K562 (cell line): ENCODE measurements at regions not wholly inside any gene's neighbourhood (a gene's known extent, or its start where the extent isn't known, plus 50 kb on each side); places are given as distances from the start of the nearest gene placed in this dataset.

Source experiments
- CC2D1A ChIP-seq: fragments of 450-650 bp; IDR thresholded peaks from 2 replicates; pipeline ENCODE4 v1.6.1; 2017; ENCODE audit warnings: mild to moderate bottlenecking
- ESRRA ChIP-seq: fragments of 450-650 bp; IDR thresholded peaks from 2 replicates; pipeline ENCODE4 v1.6.1; 2014; ENCODE audit warnings: low read depth, mild to moderate bottlenecking, moderate library complexity, borderline replicate concordance
- KLF16 ChIP-seq: IDR thresholded peaks from 2 replicates; pipeline ENCODE4 v1.6.1; 2016; ENCODE audit warnings: antibody characterized with exemption
- MTA2 ChIP-seq: fragments of 450-650 bp; IDR thresholded peaks from 2 replicates; pipeline ENCODE4 v1.6.1; 2016; ENCODE audit warnings: low read depth
- MTF1 ChIP-seq: fragments of 250-450 bp; sonication (Bioruptor Pico); IDR thresholded peaks from 2 replicates; pipeline ENCODE4 v1.9.0; 2021; ENCODE audit warnings: moderate library complexity, mild to moderate bottlenecking, inconsistent platforms, borderline replicate concordance
- NFXL1 ChIP-seq: fragments of 450-650 bp; formaldehyde crosslinking; IDR thresholded peaks from 2 replicates; pipeline ENCODE4 v1.4.0; 2021; ENCODE audit warnings: mild to moderate bottlenecking
- PCBP1 ChIP-seq: fragments of 200-400 bp; formaldehyde crosslinking; IDR thresholded peaks from 2 replicates; pipeline ENCODE4 v1.6.1; 2018; ENCODE audit warnings: mild to moderate bottlenecking, low read depth, low read length; ENCODE audit not compliant: poor library complexity, severe bottlenecking
- SMARCB1 ChIP-seq: IDR thresholded peaks from 2 replicates; pipeline ENCODE4 v1.6.1; 2011; ENCODE audit warnings: improper control_type of control experiment, low read depth; ENCODE audit not compliant: insufficient read length
- SOX6 ChIP-seq: fragments of 450-650 bp; IDR thresholded peaks from 2 replicates; pipeline ENCODE4 v1.6.1; 2014; ENCODE audit warnings: mild to moderate bottlenecking
- SP1 ChIP-seq: sonication (generic); formaldehyde crosslinking; IDR thresholded peaks from 2 replicates; pipeline ENCODE4 v1.8.1; 2022; ENCODE audit warnings: mild to moderate bottlenecking, missing genetic modification reagents
- ZNF384 ChIP-seq: IDR thresholded peaks from 2 replicates; pipeline ENCODE4 v1.6.1; 2012; ENCODE audit warnings: low read depth, low read length, improper control_type of control experiment
- ZNF584 ChIP-seq: fragments of 200-800 bp; sonication (Bioruptor generic); IDR thresholded peaks from 2 replicates; pipeline ENCODE4 v1.6.1; 2016; ENCODE audit warnings: low read depth, mild to moderate bottlenecking, missing genetic modification characterization, missing compliant biosample characterization
- ZNF780A ChIP-seq: fragments of 250-450 bp; sonication (Bioruptor Pico); IDR thresholded peaks from 2 replicates; pipeline ENCODE4 v1.5.0; 2021; ENCODE audit warnings: mild to moderate bottlenecking
- TF ChIP-seq, protein P1 (sequence below): fragments of 450-650 bp; formaldehyde crosslinking; IDR thresholded peaks from 2 replicates; pipeline ENCODE4 v1.4.0; 2020; ENCODE audit warnings: mild to moderate bottlenecking, moderate library complexity
- TF ChIP-seq, protein P2 (sequence below): fragments of 450-650 bp; IDR thresholded peaks from 2 replicates; pipeline ENCODE4 v1.6.1; 2018; ENCODE audit not compliant: partially characterized antibody
- TF ChIP-seq, protein P3 (sequence below): IDR thresholded peaks from 2 replicates; pipeline ENCODE4 v1.6.1; 2012; ENCODE audit warnings: low read depth, low read length, improper control_type of control experiment, borderline replicate concordance
- TF ChIP-seq, protein P4 (sequence below): sonication (generic); formaldehyde crosslinking; IDR thresholded peaks from 2 replicates; pipeline ENCODE4 v1.9.0; 2022; ENCODE audit warnings: mild to moderate bottlenecking, missing genetic modification reagents
- TF ChIP-seq, protein P5 (sequence below): sonication (generic); formaldehyde crosslinking; IDR thresholded peaks from 2 replicates; pipeline ENCODE4 v1.8.0; 2022; ENCODE audit warnings: mild to moderate bottlenecking, missing genetic modification reagents

DNA sequence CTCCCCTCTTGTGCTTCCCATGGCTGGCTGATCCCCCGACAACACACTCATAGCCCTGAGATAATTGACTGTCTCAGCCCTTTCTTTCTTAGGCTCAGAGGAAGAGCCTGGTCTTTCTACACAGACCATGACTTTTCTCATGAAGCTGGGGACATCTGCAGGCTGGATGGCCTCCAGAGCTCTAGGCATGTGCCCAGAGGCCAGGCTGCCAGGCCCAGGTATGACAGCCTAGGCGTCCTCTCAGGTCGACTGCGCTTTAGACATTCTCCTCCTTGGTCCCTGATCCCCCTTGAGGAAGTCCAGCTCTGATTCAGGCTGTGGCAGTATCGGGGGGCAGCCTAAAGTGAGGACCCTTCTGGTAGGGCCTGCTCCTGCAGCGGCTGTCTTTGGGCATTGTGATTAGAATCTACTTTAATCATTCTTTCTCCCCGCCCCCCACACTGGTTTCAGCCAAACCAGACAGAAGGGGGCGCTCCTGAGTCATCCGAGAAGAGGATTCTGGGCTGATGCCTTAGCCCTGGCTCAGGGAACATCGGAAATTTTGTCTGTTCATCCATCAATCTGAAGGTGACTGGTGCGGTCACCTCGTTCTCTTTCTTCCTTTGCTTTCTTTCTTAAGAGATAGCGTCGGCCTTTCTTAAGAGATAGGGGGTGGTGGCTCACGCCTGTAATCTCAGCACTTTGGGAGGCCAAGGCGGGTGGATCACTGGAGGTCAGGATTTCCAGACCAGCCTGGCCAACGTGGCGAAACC, 66.5 kb upstream of the HSPA9 start (continued):
- TF ChIP-seq, protein P1, sequence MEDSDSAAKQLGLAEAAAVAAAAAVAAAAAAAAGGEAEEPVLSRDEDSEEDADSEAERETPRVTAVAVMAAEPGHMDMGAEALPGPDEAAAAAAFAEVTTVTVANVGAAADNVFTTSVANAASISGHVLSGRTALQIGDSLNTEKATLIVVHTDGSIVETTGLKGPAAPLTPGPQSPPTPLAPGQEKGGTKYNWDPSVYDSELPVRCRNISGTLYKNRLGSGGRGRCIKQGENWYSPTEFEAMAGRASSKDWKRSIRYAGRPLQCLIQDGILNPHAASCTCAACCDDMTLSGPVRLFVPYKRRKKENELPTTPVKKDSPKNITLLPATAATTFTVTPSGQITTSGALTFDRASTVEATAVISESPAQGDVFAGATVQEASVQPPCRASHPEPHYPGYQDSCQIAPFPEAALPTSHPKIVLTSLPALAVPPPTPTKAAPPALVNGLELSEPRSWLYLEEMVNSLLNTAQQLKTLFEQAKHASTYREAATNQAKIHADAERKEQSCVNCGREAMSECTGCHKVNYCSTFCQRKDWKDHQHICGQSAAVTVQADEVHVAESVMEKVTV (CRISPR knock-in tag), result 0 out of 2 replicates have a peak, but pooled peaks have one; percentile 40
- TF ChIP-seq SMARCB1 (no peak), MTF1 (CRISPR knock-in tag) (no peak), KLF16 (peak; percentile 53; the same call in 1 of the 2 replicates), MTA2 (no peak), CC2D1A (peak; percentile 73), SP1 (CRISPR knock-in tag) (0 out of 2 replicates have a peak, but pooled peaks have one; percentile 22), ESRRA (peak; percentile 74; the same call in 1 of the 2 replicates), ZNF584 (CRISPR knock-in tag) (no peak), NFXL1 (CRISPR knock-in tag) (no peak), SOX6 (peak; percentile 68), ZNF780A (CRISPR knock-in tag) (no peak), PCBP1 (no peak), ZNF384 (peak; percentile 34; the same call in 1 of the 2 replicates)
- TF ChIP-seq, protein P2, sequence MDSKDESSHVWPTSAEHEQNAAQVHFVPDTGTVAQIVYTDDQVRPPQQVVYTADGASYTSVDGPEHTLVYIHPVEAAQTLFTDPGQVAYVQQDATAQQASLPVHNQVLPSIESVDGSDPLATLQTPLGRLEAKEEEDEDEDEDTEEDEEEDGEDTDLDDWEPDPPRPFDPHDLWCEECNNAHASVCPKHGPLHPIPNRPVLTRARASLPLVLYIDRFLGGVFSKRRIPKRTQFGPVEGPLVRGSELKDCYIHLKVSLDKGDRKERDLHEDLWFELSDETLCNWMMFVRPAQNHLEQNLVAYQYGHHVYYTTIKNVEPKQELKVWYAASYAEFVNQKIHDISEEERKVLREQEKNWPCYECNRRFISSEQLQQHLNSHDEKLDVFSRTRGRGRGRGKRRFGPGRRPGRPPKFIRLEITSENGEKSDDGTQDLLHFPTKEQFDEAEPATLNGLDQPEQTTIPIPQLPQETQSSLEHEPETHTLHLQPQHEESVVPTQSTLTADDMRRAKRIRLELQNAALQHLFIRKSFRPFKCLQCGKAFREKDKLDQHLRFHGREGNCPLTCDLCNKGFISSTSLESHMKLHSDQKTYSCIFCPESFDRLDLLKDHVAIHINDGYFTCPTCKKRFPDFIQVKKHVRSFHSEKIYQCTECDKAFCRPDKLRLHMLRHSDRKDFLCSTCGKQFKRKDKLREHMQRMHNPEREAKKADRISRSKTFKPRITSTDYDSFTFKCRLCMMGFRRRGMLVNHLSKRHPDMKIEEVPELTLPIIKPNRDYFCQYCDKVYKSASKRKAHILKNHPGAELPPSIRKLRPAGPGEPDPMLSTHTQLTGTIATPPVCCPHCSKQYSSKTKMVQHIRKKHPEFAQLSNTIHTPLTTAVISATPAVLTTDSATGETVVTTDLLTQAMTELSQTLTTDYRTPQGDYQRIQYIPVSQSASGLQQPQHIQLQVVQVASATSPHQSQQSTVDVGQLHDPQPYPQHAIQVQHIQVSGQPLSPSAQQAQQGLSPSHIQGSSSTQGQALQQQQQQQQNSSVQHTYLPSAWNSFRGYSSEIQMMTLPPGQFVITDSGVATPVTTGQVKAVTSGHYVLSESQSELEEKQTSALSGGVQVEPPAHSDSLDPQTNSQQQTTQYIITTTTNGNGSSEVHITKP, result no peak
- TF ChIP-seq, protein P3, sequence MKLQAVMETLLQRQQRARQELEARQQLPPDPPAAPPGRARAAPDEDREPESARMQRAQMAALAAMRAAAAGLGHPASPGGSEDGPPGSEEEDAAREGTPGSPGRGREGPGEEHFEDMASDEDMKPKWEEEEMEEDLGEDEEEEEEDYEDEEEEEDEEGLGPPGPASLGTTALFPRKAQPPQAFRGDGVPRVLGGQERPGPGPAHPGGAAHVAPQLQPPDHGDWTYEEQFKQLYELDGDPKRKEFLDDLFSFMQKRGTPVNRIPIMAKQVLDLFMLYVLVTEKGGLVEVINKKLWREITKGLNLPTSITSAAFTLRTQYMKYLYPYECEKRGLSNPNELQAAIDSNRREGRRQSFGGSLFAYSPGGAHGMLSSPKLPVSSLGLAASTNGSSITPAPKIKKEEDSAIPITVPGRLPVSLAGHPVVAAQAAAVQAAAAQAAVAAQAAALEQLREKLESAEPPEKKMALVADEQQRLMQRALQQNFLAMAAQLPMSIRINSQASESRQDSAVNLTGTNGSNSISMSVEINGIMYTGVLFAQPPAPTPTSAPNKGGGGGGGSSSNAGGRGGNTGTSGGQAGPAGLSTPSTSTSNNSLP, result 0 out of 2 replicates have a peak, but pooled peaks have one; percentile 46
- TF ChIP-seq, protein P4, sequence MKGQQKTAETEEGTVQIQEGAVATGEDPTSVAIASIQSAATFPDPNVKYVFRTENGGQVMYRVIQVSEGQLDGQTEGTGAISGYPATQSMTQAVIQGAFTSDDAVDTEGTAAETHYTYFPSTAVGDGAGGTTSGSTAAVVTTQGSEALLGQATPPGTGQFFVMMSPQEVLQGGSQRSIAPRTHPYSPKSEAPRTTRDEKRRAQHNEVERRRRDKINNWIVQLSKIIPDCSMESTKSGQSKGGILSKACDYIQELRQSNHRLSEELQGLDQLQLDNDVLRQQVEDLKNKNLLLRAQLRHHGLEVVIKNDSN (CRISPR knock-in tag), result no peak
- TF ChIP-seq, protein P5, sequence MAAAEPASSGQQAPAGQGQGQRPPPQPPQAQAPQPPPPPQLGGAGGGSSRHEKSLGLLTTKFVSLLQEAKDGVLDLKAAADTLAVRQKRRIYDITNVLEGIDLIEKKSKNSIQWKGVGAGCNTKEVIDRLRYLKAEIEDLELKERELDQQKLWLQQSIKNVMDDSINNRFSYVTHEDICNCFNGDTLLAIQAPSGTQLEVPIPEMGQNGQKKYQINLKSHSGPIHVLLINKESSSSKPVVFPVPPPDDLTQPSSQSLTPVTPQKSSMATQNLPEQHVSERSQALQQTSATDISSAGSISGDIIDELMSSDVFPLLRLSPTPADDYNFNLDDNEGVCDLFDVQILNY (CRISPR knock-in tag), result no peak
